BJ (cell line): ENCODE measurements at regions not wholly inside any gene's neighbourhood (a gene's known extent, or its start where the extent isn't known, plus 50 kb on each side); places are given as distances from the start of the nearest gene placed in this dataset.

Source experiments
- CTCF ChIA-PET: fragments of 350-600 bp; formaldehyde crosslinking; extraction: SDS; loops from one replicate; lab custom pipeline; 2021; ENCODE audit warnings: antibody characterized with exemption, inconsistent platforms; lab: Yijun Ruan, JAX
- POLR2A ChIA-PET: fragments of 300-600 bp; sonication (Branson Sonifier 250); formaldehyde crosslinking; extraction: SDS; loops from one replicate; lab custom pipeline; 2021; ENCODE audit warnings: antibody characterized with exemption; lab: Charles Lee
- DNase-seq: peaks from one replicate; pipeline ENCODE4 v3.0.0-alpha.2; 2011; ENCODE audit warnings: low read depth
- H3K27me3 ChIP-seq: 2 replicates; pipeline ENCODE4 v1.6.0; 2011; ENCODE audit warnings: low read length; ENCODE audit not compliant: control insufficient read depth, insufficient read depth
- H3K36me3 ChIP-seq: 2 replicates; pipeline ENCODE4 v1.5.1; 2011; ENCODE audit warnings: low read length; ENCODE audit not compliant: control insufficient read depth, insufficient read depth
- H3K4me3 ChIP-seq: 2 replicates; pipeline ENCODE4 v1.5.1; 2011; ENCODE audit warnings: low read depth, mild to moderate bottlenecking, control low read depth, low read length
- CTCF ChIP-seq: IDR thresholded peaks from 2 replicates; pipeline ENCODE4 v1.5.1; 2011; ENCODE audit warnings: low read depth, mild to moderate bottlenecking, control low read depth, inconsistent platforms, low read length, moderate library complexity; ENCODE audit not compliant: insufficient read depth

- Histone ChIP-seq H3K36me3 (no peaks in the 10 kb centered on the region), H3K27me3 (no peaks in the 10 kb centered on the region), H3K4me3 (no peak overlapping the region)
- TF ChIP-seq CTCF, result no peak
- no peak for DNase-seq
- POLR2A ChIA-PET, result no interaction called here
- CTCF ChIA-PET, result no interaction called here
Measured at GRCh38 chr18:45136381-45137086, 455.8 kb downstream of the SETBP1 start.

GRCh38 chr18:45137087-45137419 is 456.4 kb downstream of the SETBP1 start:
- H3K4me3 ChIP-seq, result no peak overlapping the region
- no peaks in the 10 kb centered on the region for H3K36me3 ChIP-seq
- TF ChIP-seq CTCF, result no peak
- POLR2A ChIA-PET, result no interaction called here
- H3K27me3 ChIP-seq, result no peaks in the 10 kb centered on the region
- no peak for DNase-seq
- CTCF ChIA-PET, result no interaction called here

GRCh38 chr18:45139478-45139877 is 458.8 kb downstream of the SETBP1 start:
- DNase-seq, result no peak
- no peaks in the 10 kb centered on the region for H3K27me3 ChIP-seq
- no peak overlapping the region for H3K4me3 ChIP-seq
- CTCF ChIA-PET, result no interaction called here
- TF ChIP-seq CTCF, result no peak
- H3K36me3 ChIP-seq, result no peaks in the 10 kb centered on the region
- POLR2A ChIA-PET, result no interaction called here

- ChIA-PET CTCF (no interaction called here), POLR2A (interaction anchor here (0.6 kb wide), 1 partner anchor 37 kb away, joined by 3 read pairs; no protein-coding TSS in a partner anchor)
- H3K4me3 ChIP-seq, result no peak overlapping the region
- no peak for TF ChIP-seq CTCF
- no peaks in the 10 kb centered on the region for H3K27me3 ChIP-seq
- no peak for DNase-seq
- H3K36me3 ChIP-seq, result no peaks in the 10 kb centered on the region
Measured at GRCh38 chr18:45142868-45143267, 462.2 kb downstream of the SETBP1 start.

- CTCF ChIA-PET, result no interaction called here
- Histone ChIP-seq H3K4me3 (no peak overlapping the region), H3K36me3 (no peaks in the 10 kb centered on the region), H3K27me3 (no peaks in the 10 kb centered on the region; the same call in 1 of the 2 replicates)
- no peak for TF ChIP-seq CTCF
- POLR2A ChIA-PET, result no interaction called here
- no peak for DNase-seq
Measured at GRCh38 chr18:45149712-45150111, 465.6 kb upstream of the SLC14A2 start.
